Activated naive CD4-positive, alpha-beta T cell treated with anti-CD3 and anti-CD28 coated beads, Interleukin-2, amount 10 ng/mL, durations not matched to agents 7 days and 5 days (primary cell): ENCODE measurements at regions not wholly inside any gene's neighbourhood (a gene's known extent, or its start where the extent isn't known, plus 50 kb on each side); places are given as distances from the start of the nearest gene placed in this dataset.
"Not testable (repeated sequence)": the region's sequence is repeated elsewhere in the genome, so short reads cannot be mapped to it uniquely, and the experiment has no call there.

Experiments used
- CTCF ChIA-PET: fragments of 350-600 bp; sonication (Branson Sonifier 250); formaldehyde crosslinking; loops from one replicate; lab custom pipeline; 2021; ENCODE audit warnings: antibody characterized with exemption; lab: Charles Lee
- DNase-seq: peaks from one replicate; pipeline ENCODE4 v3.0.0-alpha.2; 2020
- H3K27ac Mint-ChIP-seq: one replicate; pipeline ENCODE4 v1.8.0; 2021; ENCODE audit warnings: mild to moderate bottlenecking, moderate library complexity, mixed read lengths
- H3K27me3 Mint-ChIP-seq: one replicate; pipeline ENCODE4 v1.8.0; 2021; ENCODE audit warnings: mild to moderate bottlenecking, mixed read lengths
- H3K36me3 Mint-ChIP-seq: one replicate; pipeline ENCODE4 v1.8.0; 2021; ENCODE audit warnings: mixed read lengths
- H3K4me1 Mint-ChIP-seq: one replicate; pipeline ENCODE4 v1.8.0; 2021; ENCODE audit warnings: mixed read lengths
- H3K4me3 Mint-ChIP-seq: one replicate; pipeline ENCODE4 v1.8.0; 2021; ENCODE audit warnings: mild to moderate bottlenecking, moderate library complexity, mixed read lengths
- H3K9me3 Mint-ChIP-seq: one replicate; pipeline ENCODE4 v1.8.0; 2021; ENCODE audit warnings: mixed read lengths

DNA sequence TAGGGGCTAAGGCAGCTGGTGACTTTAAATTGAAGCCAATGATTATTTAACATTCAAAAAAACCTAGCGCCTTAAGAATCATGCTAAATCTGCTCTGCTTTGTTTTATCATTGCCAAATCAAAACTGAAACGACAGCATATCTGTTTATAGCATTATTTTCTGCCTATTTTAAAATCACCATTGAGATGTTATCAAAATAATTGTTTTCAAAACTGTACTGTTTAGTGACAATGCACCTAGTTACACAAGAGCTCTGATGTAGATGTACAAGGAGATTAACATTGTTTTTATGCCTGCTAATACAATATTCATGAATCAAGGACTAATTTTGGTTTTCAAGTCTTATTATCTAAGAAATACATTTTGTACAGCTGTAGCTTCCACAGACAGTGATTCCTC lies 1521.3 kb downstream of the AMY1C start:
- Mint-ChIP-seq H3K4me3 (no peak overlapping the region), H3K27me3 (no peaks in the 10 kb centered on the region), H3K27ac (no peak overlapping the region), H3K36me3 (no peaks in the 10 kb centered on the region), H3K9me3 (peaks cover 23% of the 10 kb centered on the region), H3K4me1 (no peaks in the 10 kb centered on the region)
- no peak for DNase-seq
- CTCF ChIA-PET = no interaction called here

DNA sequence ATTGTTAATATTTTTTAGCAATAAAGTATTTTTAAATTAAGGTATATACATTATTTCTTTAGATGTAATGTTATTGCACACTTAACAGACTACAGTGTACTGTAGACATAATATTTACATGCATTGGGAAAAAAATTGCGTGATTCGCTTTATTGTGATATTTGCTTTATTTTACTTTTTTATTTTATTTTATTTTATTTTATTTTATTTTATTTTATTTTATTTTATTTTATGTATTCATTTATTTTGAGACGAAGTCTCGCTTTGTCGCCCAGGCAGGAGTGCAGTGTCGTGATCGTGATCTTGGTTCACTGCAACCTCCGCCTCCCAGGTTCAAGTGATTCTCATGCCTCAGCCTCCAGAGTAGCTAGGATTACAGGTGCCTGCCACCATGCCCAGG lies 1522.7 kb downstream of the AMY1C start:
- H3K27me3 Mint-ChIP-seq, H3K4me1 Mint-ChIP-seq, DNase-seq, H3K27ac Mint-ChIP-seq, CTCF ChIA-PET, H3K36me3 Mint-ChIP-seq, H3K4me3 Mint-ChIP-seq: not testable (repeated sequence)
- H3K9me3 Mint-ChIP-seq = peaks cover 22% of the 10 kb centered on the region

DNA sequence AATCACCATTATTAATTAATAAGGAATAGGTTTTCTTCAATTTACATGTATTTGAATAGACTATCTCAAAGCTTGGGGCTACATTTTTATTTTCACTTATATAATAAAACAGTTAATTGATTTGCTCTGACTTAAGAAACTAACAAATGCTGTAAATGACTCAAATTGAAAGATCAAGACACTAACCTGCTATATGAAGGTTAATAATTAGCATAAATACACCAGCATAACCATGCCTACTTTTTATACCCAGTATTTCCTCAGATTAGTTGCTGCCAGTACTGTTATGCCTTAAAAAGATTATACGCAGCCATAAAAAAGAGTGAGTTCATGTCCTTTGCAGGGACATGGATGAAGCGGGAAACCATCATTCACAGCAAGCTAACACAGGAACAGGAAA lies 1545.1 kb downstream of the AMY1C start:
- no peak overlapping the region for H3K27ac Mint-ChIP-seq
- no peaks in the 10 kb centered on the region for H3K4me1 Mint-ChIP-seq
- H3K9me3 Mint-ChIP-seq = peaks cover 10% of the 10 kb centered on the region
- H3K27me3 Mint-ChIP-seq = no peaks in the 10 kb centered on the region
- DNase-seq = no peak
- H3K36me3 Mint-ChIP-seq = no peaks in the 10 kb centered on the region
- no peak overlapping the region for H3K4me3 Mint-ChIP-seq
- CTCF ChIA-PET = no interaction called here

- Mint-ChIP-seq H3K27ac (no peak overlapping the region), H3K27me3 (no peaks in the 10 kb centered on the region), H3K9me3 (peaks cover 9% of the 10 kb centered on the region), H3K36me3 (no peaks in the 10 kb centered on the region), H3K4me3 (no peak overlapping the region), H3K4me1 (no peaks in the 10 kb centered on the region)
- CTCF ChIA-PET = interaction anchor here (0.7 kb wide), 1 partner anchor 15 kb away, joined by 3 read pairs; no protein-coding TSS in a partner anchor
- DNase-seq = no peak
These were observed 1560.4 kb downstream of the AMY1C start for GRCh38 chr1:105310063-105310462.

DNA sequence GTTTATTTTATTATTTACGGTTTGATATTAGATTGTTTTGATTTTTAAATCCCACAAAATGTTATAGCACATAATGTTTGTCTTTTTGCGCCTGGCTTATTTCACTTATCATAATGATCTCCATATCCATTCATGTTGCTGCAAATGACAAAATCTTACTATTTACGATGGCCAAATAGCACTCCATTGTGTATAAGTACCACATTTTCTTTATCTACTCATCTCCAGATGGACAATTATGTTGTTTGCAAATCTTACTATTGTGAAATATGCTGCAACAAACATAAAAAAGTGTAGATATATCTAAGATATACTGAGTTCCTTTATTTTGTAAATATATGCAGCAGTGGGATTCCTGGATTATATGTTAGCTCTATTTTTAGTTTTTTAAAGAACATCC lies 1568.3 kb downstream of the AMY1C start:
- CTCF ChIA-PET = no interaction called here
- no peak overlapping the region for H3K27ac Mint-ChIP-seq
- H3K9me3 Mint-ChIP-seq = peaks cover 6% of the 10 kb centered on the region
- H3K4me1 Mint-ChIP-seq = no peaks in the 10 kb centered on the region
- no peak overlapping the region for H3K4me3 Mint-ChIP-seq
- H3K27me3 Mint-ChIP-seq = no peaks in the 10 kb centered on the region
- DNase-seq = no peak
- H3K36me3 Mint-ChIP-seq = no peaks in the 10 kb centered on the region

DNA sequence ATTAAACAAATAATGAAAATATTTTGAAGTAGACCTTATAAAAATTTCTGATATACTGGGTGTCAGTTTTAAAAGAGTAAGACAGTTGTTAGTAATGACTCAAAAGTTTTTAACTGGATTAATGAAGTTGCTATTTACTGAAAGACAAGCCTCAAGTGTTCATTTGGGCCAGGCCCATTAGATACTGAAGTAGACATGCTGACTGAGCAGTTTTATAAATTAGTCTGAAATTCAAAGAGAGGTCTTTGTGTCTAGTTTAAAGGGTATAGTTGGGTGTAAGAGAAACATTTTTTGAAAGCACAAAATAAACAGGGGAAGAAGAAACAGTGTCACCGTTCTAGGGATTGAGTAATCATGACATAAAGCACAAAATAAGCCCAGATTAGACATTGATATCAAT lies 1577.2 kb downstream of the AMY1C start:
- H3K27me3 Mint-ChIP-seq = no peaks in the 10 kb centered on the region
- DNase-seq = no peak
- H3K4me3 Mint-ChIP-seq = no peak overlapping the region
- no peaks in the 10 kb centered on the region for H3K4me1 Mint-ChIP-seq
- CTCF ChIA-PET = no interaction called here
- H3K9me3 Mint-ChIP-seq = peaks cover 13% of the 10 kb centered on the region
- H3K27ac Mint-ChIP-seq = no peak overlapping the region
- no peaks in the 10 kb centered on the region for H3K36me3 Mint-ChIP-seq

GRCh38 chr1:105337420-105337819 lies 1587.7 kb downstream of the AMY1C start:
- Mint-ChIP-seq H3K36me3 (no peaks in the 10 kb centered on the region), H3K4me3 (no peak overlapping the region), H3K27me3 (no peaks in the 10 kb centered on the region), H3K4me1 (no peaks in the 10 kb centered on the region), H3K27ac (no peak overlapping the region), H3K9me3 (peaks cover 5% of the 10 kb centered on the region)
- no peak for DNase-seq
- CTCF ChIA-PET = no interaction called here

DNA sequence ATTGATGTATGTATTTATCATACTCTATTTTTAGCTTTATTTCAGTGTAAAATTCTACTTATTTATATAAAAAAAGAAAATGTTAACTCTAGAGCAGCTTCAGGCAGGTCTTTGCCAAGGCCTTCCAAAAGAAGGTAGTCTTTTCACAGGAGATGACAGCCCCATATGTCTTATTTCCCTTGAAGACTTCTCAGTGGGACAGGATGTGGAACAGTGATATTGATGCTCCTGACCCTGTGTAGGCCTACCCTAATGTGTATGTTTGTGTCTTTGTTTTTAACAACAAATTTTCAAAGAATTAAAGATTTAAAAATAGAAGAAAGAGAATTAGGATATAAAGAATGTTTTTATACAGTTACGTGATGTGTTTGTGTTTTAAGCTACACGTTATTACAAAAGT lies 1593.6 kb downstream of the AMY1C start:
- H3K4me3 Mint-ChIP-seq = no peak overlapping the region
- no peak for DNase-seq
- CTCF ChIA-PET = no interaction called here
- no peaks in the 10 kb centered on the region for H3K27me3 Mint-ChIP-seq
- peaks cover 10% of the 10 kb centered on the region for H3K9me3 Mint-ChIP-seq
- no peaks in the 10 kb centered on the region for H3K36me3 Mint-ChIP-seq
- no peaks in the 10 kb centered on the region for H3K4me1 Mint-ChIP-seq
- no peak overlapping the region for H3K27ac Mint-ChIP-seq

DNA sequence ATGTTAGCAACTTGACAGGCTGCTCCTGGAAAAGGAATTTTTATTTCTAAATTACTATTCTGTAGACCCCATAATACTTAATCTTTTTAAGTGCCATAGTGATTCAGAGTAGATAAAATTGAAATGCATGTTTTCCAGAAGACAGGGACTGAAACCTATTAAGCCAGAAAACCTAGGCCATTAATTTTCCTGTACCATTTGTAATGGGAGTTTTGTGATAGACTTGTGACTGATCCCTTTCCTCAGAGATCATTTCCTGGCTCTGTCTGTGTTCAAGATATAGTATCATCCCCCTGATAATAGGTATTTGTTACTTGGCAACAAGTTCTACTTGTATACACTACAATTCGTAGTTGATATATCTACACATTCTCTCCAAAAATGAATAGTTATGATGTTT lies 1609.8 kb downstream of the AMY1C start:
- DNase-seq = no peak
- Mint-ChIP-seq H3K27ac (no peak overlapping the region), H3K9me3 (peaks cover 9% of the 10 kb centered on the region), H3K36me3 (no peaks in the 10 kb centered on the region), H3K4me3 (no peak overlapping the region), H3K27me3 (no peaks in the 10 kb centered on the region), H3K4me1 (no peaks in the 10 kb centered on the region)
- CTCF ChIA-PET = no interaction called here

DNA sequence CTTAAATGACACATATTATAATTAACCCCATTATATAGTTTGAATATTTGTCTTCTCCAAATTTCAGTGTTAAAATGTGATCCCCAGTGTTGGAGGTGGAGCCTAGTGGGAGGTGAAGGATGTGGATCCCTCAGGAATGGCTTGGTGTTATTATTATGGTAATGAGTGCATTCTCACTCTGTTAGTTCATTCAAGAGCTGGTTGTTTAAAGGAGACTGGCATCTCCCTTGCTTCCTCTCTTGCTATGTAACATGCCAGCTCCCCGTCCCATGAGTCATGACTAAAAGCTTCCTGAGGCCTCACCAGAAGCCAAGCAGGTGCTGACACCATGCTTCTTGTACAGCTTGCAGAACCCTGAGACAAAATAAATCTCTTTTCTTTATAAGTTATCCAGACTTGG lies 1612.7 kb downstream of the AMY1C start:
- Mint-ChIP-seq H3K9me3 (peaks cover 10% of the 10 kb centered on the region), H3K27ac (no peak overlapping the region), H3K4me3 (no peak overlapping the region), H3K36me3 (no peaks in the 10 kb centered on the region), H3K4me1 (no peaks in the 10 kb centered on the region), H3K27me3 (no peaks in the 10 kb centered on the region)
- no peak for DNase-seq
- CTCF ChIA-PET = no interaction called here

DNA sequence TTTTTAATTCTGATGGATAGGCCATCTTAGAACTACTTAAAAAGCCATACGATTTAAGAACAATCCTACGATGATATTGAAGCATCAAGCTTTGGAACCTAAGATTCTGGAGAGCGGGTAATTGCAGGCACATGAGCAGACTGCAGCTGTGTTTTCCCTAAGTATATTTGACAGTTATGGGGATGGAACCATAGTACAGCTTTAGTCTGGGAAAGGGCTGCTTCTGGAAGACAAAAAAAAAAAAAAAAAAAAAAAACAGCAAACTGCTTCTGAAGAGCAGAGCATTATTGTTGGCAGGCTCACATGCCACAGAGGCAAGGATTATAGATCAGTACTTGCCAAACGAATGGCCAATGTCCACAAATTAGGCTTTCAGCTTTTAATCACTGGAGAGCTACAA lies 1618.7 kb downstream of the AMY1C start:
- DNase-seq = no peak
- no peak overlapping the region for H3K4me3 Mint-ChIP-seq
- H3K9me3 Mint-ChIP-seq = peaks cover 5% of the 10 kb centered on the region
- CTCF ChIA-PET = no interaction called here
- H3K27ac Mint-ChIP-seq = no peak overlapping the region
- H3K36me3 Mint-ChIP-seq = no peaks in the 10 kb centered on the region
- no peaks in the 10 kb centered on the region for H3K27me3 Mint-ChIP-seq
- H3K4me1 Mint-ChIP-seq = no peaks in the 10 kb centered on the region

DNA sequence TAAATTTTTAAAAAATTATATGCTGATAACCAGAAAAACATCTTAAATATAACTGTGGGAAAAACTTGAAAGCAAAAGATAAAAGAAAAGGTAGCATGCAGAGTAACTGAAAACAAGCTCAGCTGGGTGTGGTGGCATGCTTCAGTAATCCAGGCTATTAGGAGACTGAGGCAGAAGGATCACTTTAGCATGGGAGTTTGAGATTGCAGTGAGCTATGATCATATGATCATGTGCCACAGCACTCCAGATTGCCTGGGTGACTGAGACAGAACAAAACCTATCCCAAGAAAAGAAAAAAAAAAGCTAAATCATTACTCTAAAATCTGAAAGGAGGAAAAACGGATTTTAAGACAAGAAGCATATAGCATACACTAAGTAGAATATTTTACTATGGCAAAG lies 1624.0 kb downstream of the AMY1C start:
- no peaks in the 10 kb centered on the region for H3K4me1 Mint-ChIP-seq
- no peaks in the 10 kb centered on the region for H3K36me3 Mint-ChIP-seq
- H3K27me3 Mint-ChIP-seq = no peaks in the 10 kb centered on the region
- H3K9me3 Mint-ChIP-seq = peaks cover 6% of the 10 kb centered on the region
- no peak overlapping the region for H3K27ac Mint-ChIP-seq
- DNase-seq = no peak
- CTCF ChIA-PET = no interaction called here
- H3K4me3 Mint-ChIP-seq = no peak overlapping the region

GRCh38 chr1:105386489-105386888 lies 1636.8 kb downstream of the AMY1C start:
- Mint-ChIP-seq H3K27me3 (no peaks in the 10 kb centered on the region), H3K27ac (no peak overlapping the region), H3K36me3 (no peaks in the 10 kb centered on the region), H3K4me1 (no peaks in the 10 kb centered on the region), H3K4me3 (no peak overlapping the region), H3K9me3 (peaks cover 19% of the 10 kb centered on the region)
- no peak for DNase-seq
- CTCF ChIA-PET = no interaction called here

DNA sequence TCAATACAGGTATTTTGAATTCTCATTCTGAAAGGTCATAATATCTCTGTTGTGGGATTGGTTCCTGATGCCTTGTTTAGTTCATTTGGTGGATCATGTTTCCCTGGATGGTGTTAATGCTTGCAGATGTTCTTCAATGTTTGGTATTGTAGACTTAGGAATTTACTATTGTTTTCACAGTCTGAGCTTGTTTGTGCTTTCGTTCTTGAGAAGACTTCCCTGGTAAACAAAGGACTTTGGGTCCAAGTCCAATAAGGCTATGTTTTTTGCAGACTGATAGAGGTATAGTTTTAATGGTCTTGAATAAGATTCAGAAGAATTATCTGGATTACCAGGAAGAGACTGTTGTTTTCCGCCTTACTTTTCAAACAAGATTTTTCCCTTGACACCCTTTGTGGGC lies 1646.3 kb downstream of the AMY1C start:
- Mint-ChIP-seq H3K4me3 (no peak overlapping the region), H3K4me1 (no peaks in the 10 kb centered on the region), H3K36me3 (no peaks in the 10 kb centered on the region), H3K27ac (no peak overlapping the region), H3K27me3 (no peaks in the 10 kb centered on the region), H3K9me3 (peaks cover 15% of the 10 kb centered on the region)
- no peak for DNase-seq
- CTCF ChIA-PET = no interaction called here

DNA sequence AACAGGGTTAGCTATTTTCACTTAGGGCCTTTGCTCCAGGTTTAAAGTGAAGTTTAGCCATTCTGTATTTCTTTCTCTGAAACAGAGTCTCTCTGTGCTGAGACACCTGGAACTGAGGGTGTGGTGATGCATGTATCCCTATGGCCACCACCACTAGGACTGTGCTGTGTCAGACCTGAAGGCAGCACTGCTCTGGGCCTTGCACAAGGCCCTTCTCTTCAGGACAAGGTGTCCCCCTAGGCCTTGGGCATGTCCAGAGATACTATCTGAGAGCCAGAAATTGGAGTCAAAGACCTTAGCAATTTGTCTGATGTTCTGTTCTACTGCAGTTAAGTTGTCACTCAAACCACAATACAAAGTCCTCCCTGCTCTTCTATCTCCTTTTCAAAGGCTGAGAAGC lies 1649.2 kb downstream of the AMY1C start:
- H3K36me3 Mint-ChIP-seq = no peaks in the 10 kb centered on the region
- H3K4me1 Mint-ChIP-seq = no peaks in the 10 kb centered on the region
- no peak for DNase-seq
- H3K9me3 Mint-ChIP-seq = peaks cover 8% of the 10 kb centered on the region
- H3K27ac Mint-ChIP-seq = no peak overlapping the region
- CTCF ChIA-PET = no interaction called here
- H3K27me3 Mint-ChIP-seq = no peaks in the 10 kb centered on the region
- H3K4me3 Mint-ChIP-seq = no peak overlapping the region

DNA sequence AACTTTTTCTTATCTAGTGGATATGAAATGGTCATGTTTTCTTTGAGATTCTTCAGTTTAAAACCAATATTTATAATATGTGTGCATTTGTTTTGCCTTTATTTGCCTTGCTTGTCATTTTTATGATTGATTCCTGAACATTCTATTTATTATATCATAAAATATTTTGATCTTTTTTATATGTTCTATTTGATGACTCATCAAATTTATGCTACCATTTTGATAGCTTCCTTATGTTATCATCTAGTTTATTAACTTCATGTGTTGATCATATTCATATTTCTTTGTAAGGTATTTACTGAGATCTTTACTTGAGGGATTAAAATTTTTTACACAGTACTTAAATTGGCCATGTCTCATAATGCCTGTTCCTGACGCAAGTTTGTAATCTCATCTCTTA lies 1650.0 kb downstream of the AMY1C start:
- Mint-ChIP-seq H3K4me1 (no peaks in the 10 kb centered on the region), H3K36me3 (no peaks in the 10 kb centered on the region), H3K27ac (no peak overlapping the region), H3K9me3 (peaks cover 8% of the 10 kb centered on the region), H3K4me3 (no peak overlapping the region), H3K27me3 (no peaks in the 10 kb centered on the region)
- CTCF ChIA-PET = no interaction called here
- no peak for DNase-seq
